Adrenal gland (tissue), 9 donors: ENCODE measurements at regions not wholly inside any gene's neighbourhood (a gene's known extent, or its start where the extent isn't known, plus 50 kb on each side); places are given as distances from the start of the nearest gene placed in this dataset.

ENCODE experiments used
- DNase-seq, 7 donors: peaks; one replicate each; pipeline ENCODE4 v3.0.0-alpha.2; 2019 to 2020
- H3K27ac ChIP-seq, 5 donors: fragments of 200-600 bp; sonication (generic) in 4 of 5; 1 replicate in 3 of 5; 2 replicates in 2 of 5; pipeline versions ENCODE4 v1.5.1 to v1.8.0; 2016 to 2020; ENCODE audit warnings: mild to moderate bottlenecking in 1 of 5
- H3K27me3 ChIP-seq: fragments of 200-600 bp; 2 replicates; pipeline ENCODE4 v1.8.0; 2021
- H3K36me3 ChIP-seq, 2 donors: fragments of 200-600 bp; replicated peaks in 1 of 2; 1 replicate in 1 of 2; 2 replicates in 1 of 2; pipeline versions ENCODE4 v1.5.1 to v1.8.0; 2018 to 2022
- H3K4me1 ChIP-seq, 2 donors: fragments of 200-600 bp; replicated peaks in 1 of 2; 1 replicate in 1 of 2; 2 replicates in 1 of 2; pipeline versions ENCODE4 v1.5.1 to v1.8.0; 2018 to 2021
- H3K4me3 ChIP-seq, 4 donors: fragments of 200-600 bp; sonication (generic) in 3 of 4; one replicate each; pipeline ENCODE4 v1.5.1; 2016 to 2018
- H3K9me3 ChIP-seq, 3 donors: fragments of 200-600 bp; sonication (generic) in 1 of 3; replicated peaks in 1 of 3; 1 replicate in 2 of 3; 2 replicates in 1 of 3; pipeline versions ENCODE4 v1.5.1 to v1.8.0; 2016 to 2021
- POLR2A ChIP-seq, 2 donors: fragments of 450-650 bp; IDR thresholded peaks; one replicate each; pipeline ENCODE4 v1.6.1; 2017; ENCODE audit warnings: antibody characterized with exemption in 2 of 2, mild to moderate bottlenecking in 2 of 2, moderate library complexity in 1 of 2
- whole genome bisulfite sequencing, 4 donors: extraction: QIAGEN DNeasy Blood & Tissue Kit in 2 of 4; methylation state at CpG; one replicate each; pipeline versions ENCODE4 v1.1.5 to v1.1.7; 2013 to 2017; 5-methylcytosine and 5-hydroxymethylcytosine counted together
- intact Hi-C, 2 donors: fragments of 100-400 bp; cut with DNase I; formaldehyde crosslinking; loops; one replicate each; pipeline versions ENCODE4 v1.14.1 to v1.15.0; 2022 to 2023
- TF ChIP-seq, protein P1 (sequence below), 6 experiments: fragments of 450-650 bp in 4 of 6; fragments of 200-600 bp in 2 of 6; sonication (generic) in 1 of 6; IDR thresholded peaks; 1 replicate in 5 of 6; 2 replicates in 1 of 6; pipeline versions ENCODE4 v1.5.1 to v1.8.0; 2016 to 2021; ENCODE audit warnings: antibody characterized with exemption in 6 of 6, mild to moderate bottlenecking in 2 of 6, moderate library complexity in 1 of 6
- donor health status: healthy with polysubstance abuse.
- donor health status: Bipolar disorder and iron deficiency.
- donor health status: DM: yes; HTN: yes; CAD: no.
- donor health status: DM: no; HTN: no; CAD: no.
- donor health status: DM: no; HTN: no; CAD: no.

DNA sequence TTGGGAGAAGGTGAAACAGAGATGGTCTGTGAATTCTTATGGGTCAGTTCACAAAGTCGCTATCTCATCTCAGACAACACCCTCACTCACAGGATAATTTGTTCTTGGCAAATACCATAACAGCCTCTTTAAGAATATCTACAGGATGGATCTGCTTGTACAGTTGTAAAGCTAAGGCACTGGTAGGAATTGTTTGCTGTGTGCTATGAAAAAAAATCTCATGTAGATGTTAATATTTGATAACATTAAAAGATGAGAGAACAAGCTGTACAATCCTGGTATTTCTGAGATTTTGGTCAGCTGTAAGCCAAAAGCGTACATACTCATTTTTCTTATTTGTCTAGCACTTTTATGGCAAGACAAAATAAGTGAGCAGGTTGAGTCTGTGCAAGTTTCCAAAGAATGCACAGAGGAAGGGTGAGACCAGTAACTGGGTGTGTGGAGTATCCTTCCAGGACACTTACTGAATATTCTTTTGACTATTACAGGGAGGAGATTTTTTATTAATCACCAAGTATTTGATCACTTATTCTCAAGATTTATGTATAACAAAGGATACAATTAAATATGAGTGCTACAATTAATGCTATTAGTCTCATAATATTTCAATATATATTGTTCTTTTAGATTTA lies 814.5 kb upstream of the MIR17HG start:
- intact Hi-C loops = no loop called here
- DNase-seq = no peak
- Histone ChIP-seq H3K27ac (no peak overlapping the region), H3K9me3 (peaks cover 0 to 7% (median 0%) of the 10 kb centered on the region in 3 donors), H3K4me1 (no peaks in the 10 kb centered on the region), H3K27me3 (no peaks in the 10 kb centered on the region), H3K36me3 (no peaks in the 10 kb centered on the region), H3K4me3 (no peak overlapping the region)
- no peak for TF ChIP-seq POLR2A (IDR thresholded peaks at IDR 0.05)
- TF ChIP-seq, protein P1, sequence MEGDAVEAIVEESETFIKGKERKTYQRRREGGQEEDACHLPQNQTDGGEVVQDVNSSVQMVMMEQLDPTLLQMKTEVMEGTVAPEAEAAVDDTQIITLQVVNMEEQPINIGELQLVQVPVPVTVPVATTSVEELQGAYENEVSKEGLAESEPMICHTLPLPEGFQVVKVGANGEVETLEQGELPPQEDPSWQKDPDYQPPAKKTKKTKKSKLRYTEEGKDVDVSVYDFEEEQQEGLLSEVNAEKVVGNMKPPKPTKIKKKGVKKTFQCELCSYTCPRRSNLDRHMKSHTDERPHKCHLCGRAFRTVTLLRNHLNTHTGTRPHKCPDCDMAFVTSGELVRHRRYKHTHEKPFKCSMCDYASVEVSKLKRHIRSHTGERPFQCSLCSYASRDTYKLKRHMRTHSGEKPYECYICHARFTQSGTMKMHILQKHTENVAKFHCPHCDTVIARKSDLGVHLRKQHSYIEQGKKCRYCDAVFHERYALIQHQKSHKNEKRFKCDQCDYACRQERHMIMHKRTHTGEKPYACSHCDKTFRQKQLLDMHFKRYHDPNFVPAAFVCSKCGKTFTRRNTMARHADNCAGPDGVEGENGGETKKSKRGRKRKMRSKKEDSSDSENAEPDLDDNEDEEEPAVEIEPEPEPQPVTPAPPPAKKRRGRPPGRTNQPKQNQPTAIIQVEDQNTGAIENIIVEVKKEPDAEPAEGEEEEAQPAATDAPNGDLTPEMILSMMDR (IDR thresholded peaks at IDR 0.05) = no peak
- 75 to 84% (median 81%) methylated on average over 2 of the region's 2 CpGs for WGBS, 4 donors

- H3K4me3 ChIP-seq = no peak overlapping the region
- H3K9me3 ChIP-seq = peaks cover 0 to 7% (median 0%) of the 10 kb centered on the region in 3 donors
- intact Hi-C loops = no loop called here
- no peaks in the 10 kb centered on the region for H3K27me3 ChIP-seq
- no peak for DNase-seq
- H3K36me3 ChIP-seq = no peaks in the 10 kb centered on the region
- no peak overlapping the region for H3K27ac ChIP-seq
- H3K4me1 ChIP-seq = no peaks in the 10 kb centered on the region
- TF ChIP-seq, protein P1 (IDR thresholded peaks at IDR 0.05) = no peak
- TF ChIP-seq POLR2A (IDR thresholded peaks at IDR 0.05) = no peak
- 73 to 90% (median 76%) methylated on average over 2 of the region's 2 CpGs for WGBS, 4 donors
Observed at GRCh38 chr13:90533866-90534265, 813.6 kb upstream of the MIR17HG start.

DNA sequence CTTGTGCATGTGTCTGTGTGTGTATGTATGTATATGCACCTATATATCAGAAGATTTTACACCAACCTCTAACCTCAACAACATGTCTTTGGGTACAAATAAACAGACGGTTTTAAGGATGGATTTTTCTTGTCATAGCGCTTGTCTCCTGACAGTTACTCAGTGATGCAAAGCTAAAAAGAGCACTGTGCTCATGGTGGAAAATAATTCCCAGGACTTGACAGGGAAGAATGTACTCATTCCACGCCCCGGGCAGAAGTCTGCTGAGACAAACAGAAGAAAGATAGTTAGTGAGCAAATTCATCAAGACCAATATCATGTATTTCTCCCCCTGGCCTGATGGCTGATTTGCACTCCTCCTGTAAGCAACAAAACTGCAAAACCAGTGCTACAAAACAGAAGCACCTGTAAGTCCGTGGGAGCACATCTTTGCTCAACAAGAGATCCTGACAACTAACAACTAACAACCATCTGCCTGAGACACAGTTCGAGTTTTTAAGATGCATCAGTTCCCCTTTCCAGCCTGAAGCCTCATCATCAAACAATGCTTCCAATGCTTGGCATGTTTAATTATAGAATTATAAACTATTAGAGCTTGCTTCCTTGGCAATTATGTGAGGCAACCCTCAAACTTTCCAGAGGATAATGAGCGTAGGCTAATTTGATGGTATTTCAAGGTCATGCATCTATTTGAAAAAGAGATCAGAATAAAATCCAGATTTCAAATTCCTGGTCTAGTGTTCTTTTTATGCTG lies 812.7 kb upstream of the MIR17HG start:
- WGBS, 4 donors = 68 to 76% (median 71%) methylated on average over 7 of the region's 7 CpGs
- DNase-seq = no peak
- intact Hi-C loops = no loop called here

GRCh38 chr13:90535421-90535820 lies 812.1 kb upstream of the MIR17HG start:
- intact Hi-C loops = no loop called here
- TF ChIP-seq, protein P1 (IDR thresholded peaks at IDR 0.05) = no peak
- TF ChIP-seq POLR2A (IDR thresholded peaks at IDR 0.05) = no peak
- H3K4me3 ChIP-seq = no peak overlapping the region
- H3K9me3 ChIP-seq = peaks cover 0 to 7% (median 0%) of the 10 kb centered on the region in 3 donors
- WGBS, 4 donors = 77 to 86% (median 81%) methylated on average over 2 of the region's 2 CpGs
- no peaks in the 10 kb centered on the region for H3K27me3 ChIP-seq
- H3K27ac ChIP-seq = no peak overlapping the region
- no peaks in the 10 kb centered on the region for H3K4me1 ChIP-seq
- H3K36me3 ChIP-seq = no peaks in the 10 kb centered on the region
- no peak for DNase-seq

More for the DNA sequence above, 812.7 kb upstream of the MIR17HG start:
- H3K4me1 ChIP-seq = no peaks in the 10 kb centered on the region
- H3K36me3 ChIP-seq = no peaks in the 10 kb centered on the region
- no peak overlapping the region for H3K27ac ChIP-seq
- H3K9me3 ChIP-seq = peaks cover 0 to 7% (median 0%) of the 10 kb centered on the region in 3 donors
- H3K4me3 ChIP-seq = no peak overlapping the region
- no peak for TF ChIP-seq POLR2A (IDR thresholded peaks at IDR 0.05)
- TF ChIP-seq, protein P1 (IDR thresholded peaks at IDR 0.05) = no peak
- no peaks in the 10 kb centered on the region for H3K27me3 ChIP-seq
